ENCODE measurements at regions not wholly inside any gene's neighbourhood (a gene's known extent, or its start where the extent isn't known, plus 50 kb on each side); places are given as distances from the start of the nearest gene placed in this dataset.
"Not testable (repeated sequence)": the region's sequence is repeated elsewhere in the genome, so short reads cannot be mapped to it uniquely, and the experiment has no call there.

- DNase-seq = no peak
Observed at GRCh38 chr2:120638450-120638849, 97.2 kb upstream of the GLI2 start.

- no peak for DNase-seq
Observed at GRCh38 chr2:120641366-120641771, 94.3 kb upstream of the GLI2 start.

GRCh38 chr2:120642646-120643045 is 93.0 kb upstream of the GLI2 start:
- DNase-seq = no peak

- DNase-seq = no peak
Observed at GRCh38 chr2:120646994-120647393, 88.7 kb upstream of the GLI2 start.

GRCh38 chr2:120647487-120647886 is 88.2 kb upstream of the GLI2 start:
- no peak for DNase-seq

- DNase-seq = not testable (repeated sequence)
Observed at GRCh38 chr2:120649381-120649780, 86.3 kb upstream of the GLI2 start.

GRCh38 chr2:120650022-120650644 is 85.5 kb upstream of the GLI2 start:
- peak; percentile 43 for DNase-seq

- no peak for DNase-seq
Observed at GRCh38 chr2:120651818-120652217, 83.8 kb upstream of the GLI2 start.

GRCh38 chr2:120653046-120653445 is 82.6 kb upstream of the GLI2 start:
- DNase-seq = no peak

- no peak for DNase-seq
Observed at GRCh38 chr2:120653871-120654270, 81.8 kb upstream of the GLI2 start.

GRCh38 chr2:120654381-120655134 is 81.1 kb upstream of the GLI2 start:
- DNase-seq = no peak

- no peak for DNase-seq
Observed at GRCh38 chr2:120656273-120656950, 79.3 kb upstream of the GLI2 start.

GRCh38 chr2:120658042-120658769 is 77.5 kb upstream of the GLI2 start:
- no peak for DNase-seq

GRCh38 chr2:120658770-120659158 is 76.9 kb upstream of the GLI2 start:
- DNase-seq = no peak

- DNase-seq = no peak
Observed at GRCh38 chr2:120659275-120659977, 76.2 kb upstream of the GLI2 start.

GRCh38 chr2:120660056-120660694 is 75.5 kb upstream of the GLI2 start:
- DNase-seq = no peak

- no peak for DNase-seq
Observed at GRCh38 chr2:120660771-120661459, 74.8 kb upstream of the GLI2 start.

- no peak for DNase-seq
Observed at GRCh38 chr2:120661551-120661950, 74.1 kb upstream of the GLI2 start.

- no peak for DNase-seq
Observed at GRCh38 chr2:120662046-120662445, 73.6 kb upstream of the GLI2 start.

GRCh38 chr2:120662746-120663145 is 72.9 kb upstream of the GLI2 start:
- DNase-seq = no peak

- DNase-seq = peak; percentile 40
Observed at GRCh38 chr2:120666433-120666832, 69.2 kb upstream of the GLI2 start.

- DNase-seq = no peak
Observed at GRCh38 chr2:120667981-120668380, 67.7 kb upstream of the GLI2 start.

Data from DMS53 (cell line).